Kidney (tissue), 13 donors: ENCODE measurements at regions not wholly inside any gene's neighbourhood (a gene's known extent, or its start where the extent isn't known, plus 50 kb on each side); places are given as distances from the start of the nearest gene placed in this dataset.

Source experiments
- DNase-seq, 5 donors: peaks; one replicate each; pipeline ENCODE4 v3.0.0-alpha.2; 2013 to 2020
- FAIRE-seq: peaks from 2 replicates; lab custom pipeline; 2012; peaks lifted over from hg19 to GRCh38; lab: Jason Lieb, UNC
- H3K27ac ChIP-seq, 2 donors: one replicate each; pipeline ENCODE4 v1.7.0; 2013; ENCODE audit warnings: low read depth in 2 of 2, low read length in 2 of 2, inconsistent platforms in 1 of 2
- H3K27me3 ChIP-seq: one replicate; pipeline ENCODE4 v1.7.1; 2013; ENCODE audit warnings: low read length, inconsistent platforms; ENCODE audit not compliant: control insufficient read depth, insufficient read depth
- H3K36me3 ChIP-seq, 3 donors: one replicate each; pipeline versions ENCODE4 v1.7.0 to v1.7.1; 2013; ENCODE audit warnings: low read length in 3 of 3, control low read depth in 1 of 3, inconsistent platforms in 1 of 3; ENCODE audit not compliant: insufficient read depth in 3 of 3, control insufficient read depth in 2 of 3
- H3K4me1 ChIP-seq, 3 donors: one replicate each; pipeline versions ENCODE4 v1.7.0 to v1.7.1; 2013; ENCODE audit warnings: low read length in 3 of 3, inconsistent platforms in 1 of 3, low read depth in 1 of 3; ENCODE audit not compliant: control insufficient read depth in 2 of 3, insufficient read depth in 2 of 3
- H3K4me3 ChIP-seq, 3 donors: one replicate each; pipeline versions ENCODE4 v1.7.0 to v1.8.1; 2013; ENCODE audit warnings: low read length in 3 of 3, control low read depth in 1 of 3, inconsistent platforms in 1 of 3
- H3K9ac ChIP-seq, 3 donors: one replicate each; pipeline versions ENCODE4 v1.7.0 to v1.7.1; 2013; ENCODE audit warnings: low read length in 3 of 3, control low read depth in 1 of 3, inconsistent platforms in 1 of 3
- H3K9me3 ChIP-seq, 3 donors: one replicate each; pipeline versions ENCODE4 v1.7.0 to v1.7.1; 2013; ENCODE audit warnings: low read length in 3 of 3, control low read depth in 1 of 3, inconsistent platforms in 1 of 3; ENCODE audit not compliant: control insufficient read depth in 2 of 3, insufficient read depth in 1 of 3
- CTCF ChIP-seq: IDR thresholded peaks from 3 replicates; pipeline ENCODE4 v1.5.1; 2012; ENCODE audit warnings: mild to moderate bottlenecking, moderate library complexity, borderline replicate concordance; ENCODE audit not compliant: insufficient read depth; ENCODE audit errors: extremely low read depth
- intact Hi-C: fragments of 100-400 bp; cut with DNase I; formaldehyde crosslinking; loops from one replicate; pipeline ENCODE4 v1.11.1; 2022
- donor health status: control.
- donor health status: control.
- donor health status: control.
- donor health status: control.
- donor health status: control.
- donor health status: DM: yes; HTN: yes; CAD: no.
- donor health status: Normal renal cell carcinoma (clear cell type).

- FAIRE-seq (no peak), DNase-seq (no peak)
- Histone ChIP-seq H3K27ac (no peak overlapping the region), H3K36me3 (no peaks in the 10 kb centered on the region), H3K9ac (no peak overlapping the region), H3K4me3 (no peak overlapping the region), H3K4me1 (no peaks in the 10 kb centered on the region), H3K9me3 (peaks cover 0 to 4% (median 0%) of the 10 kb centered on the region in 3 donors), H3K27me3 (no peaks in the 10 kb centered on the region)
- TF ChIP-seq CTCF = no peak
- intact Hi-C loops = no loop called here
Observed at GRCh38 chr9:80292231-80292630, 720.5 kb downstream of the TLE4 start.

- Histone ChIP-seq H3K27me3 (no peaks in the 10 kb centered on the region), H3K4me1 (no peaks in the 10 kb centered on the region), H3K27ac (no peak overlapping the region), H3K36me3 (no peaks in the 10 kb centered on the region), H3K4me3 (no peak overlapping the region), H3K9me3 (no peaks in the 10 kb centered on the region), H3K9ac (no peak overlapping the region)
- peak in 2 of 5 donors; percentile 16 to 37 for DNase-seq
- intact Hi-C loops = no loop called here
- FAIRE-seq = no peak
- no peak for TF ChIP-seq CTCF
Observed at GRCh38 chr9:80285326-80285725, 713.6 kb downstream of the TLE4 start.

GRCh38 chr9:80282766-80283165, 711.0 kb downstream of the TLE4 start:
- Histone ChIP-seq H3K36me3 (no peaks in the 10 kb centered on the region), H3K4me3 (no peak overlapping the region), H3K27ac (no peak overlapping the region), H3K9ac (no peak overlapping the region), H3K27me3 (no peaks in the 10 kb centered on the region), H3K9me3 (no peaks in the 10 kb centered on the region), H3K4me1 (no peaks in the 10 kb centered on the region)
- TF ChIP-seq CTCF = no peak
- DNase-seq = no peak
- no peak for FAIRE-seq
- intact Hi-C loops = no loop called here

- FAIRE-seq (no peak), DNase-seq (no peak)
- H3K9me3 ChIP-seq = peaks cover 0 to 5% (median 0%) of the 10 kb centered on the region in 3 donors
- H3K9ac ChIP-seq = no peak overlapping the region
- no peak for TF ChIP-seq CTCF
- no peaks in the 10 kb centered on the region for H3K27me3 ChIP-seq
- H3K36me3 ChIP-seq = no peaks in the 10 kb centered on the region
- no peak overlapping the region for H3K27ac ChIP-seq
- no peak overlapping the region for H3K4me3 ChIP-seq
- H3K4me1 ChIP-seq = no peaks in the 10 kb centered on the region
- intact Hi-C loops = no loop called here
Observed at GRCh38 chr9:80259079-80259478, 687.3 kb downstream of the TLE4 start.
